KMS-11 (cell line): ENCODE measurements at regions not wholly inside any gene's neighbourhood (a gene's known extent, or its start where the extent isn't known, plus 50 kb on each side); places are given as distances from the start of the nearest gene placed in this dataset.

Experiments used
- H2AFZ ChIP-seq: fragments of 200-600 bp; sonication (generic); 2 replicates; pipeline ENCODE4 v1.6.1; 2016; ENCODE audit warnings: antibody characterized with exemption, mixed run types, low read depth
- H3K27ac ChIP-seq: fragments of 200-600 bp; sonication (generic); 2 replicates; pipeline ENCODE4 v1.6.1; 2016; ENCODE audit warnings: mild to moderate bottlenecking, mixed run types
- H3K27me3 ChIP-seq: fragments of 200-600 bp; sonication (generic); 2 replicates; pipeline ENCODE4 v1.6.1; 2017; ENCODE audit warnings: mild to moderate bottlenecking, low read depth, mixed run types, moderate library complexity; ENCODE audit not compliant: insufficient read depth
- H3K36me3 ChIP-seq: fragments of 200-600 bp; sonication (generic); 2 replicates; pipeline ENCODE4 v1.6.1; 2017; ENCODE audit warnings: mild to moderate bottlenecking, mixed run types; ENCODE audit not compliant: insufficient read depth
- H3K4me1 ChIP-seq: fragments of 200-600 bp; sonication (generic); 2 replicates; pipeline ENCODE4 v1.6.1; 2016; ENCODE audit warnings: mild to moderate bottlenecking, low read depth, mixed run types; ENCODE audit not compliant: poor library complexity, severe bottlenecking
- H3K4me2 ChIP-seq: fragments of 200-600 bp; sonication (generic); 2 replicates; pipeline ENCODE4 v1.7.0; 2016; ENCODE audit warnings: mild to moderate bottlenecking, mixed run types
- H3K4me3 ChIP-seq: fragments of 200-600 bp; sonication (generic); IDR thresholded peaks from 2 replicates; pipeline ENCODE4 v1.6.1; 2017; ENCODE audit warnings: low read depth, low read length, mixed read lengths; ENCODE audit not compliant: insufficient read depth
- H3K79me2 ChIP-seq: fragments of 200-600 bp; sonication (generic); 2 replicates; pipeline ENCODE4 v1.6.1; 2016; ENCODE audit warnings: low read depth, mixed run types; ENCODE audit not compliant: insufficient read depth
- H3K9ac ChIP-seq: fragments of 200-600 bp; sonication (generic); 2 replicates; pipeline ENCODE4 v1.6.1; 2016; ENCODE audit warnings: mild to moderate bottlenecking, mixed run types
- H4K20me1 ChIP-seq: fragments of 200-600 bp; sonication (generic); 2 replicates; pipeline ENCODE4 v1.6.1; 2016; ENCODE audit warnings: mild to moderate bottlenecking, mixed run types; ENCODE audit not compliant: insufficient read depth
- CTCF ChIP-seq: fragments of 200-600 bp; sonication (generic); conservative IDR thresholded peaks from 2 replicates; pipeline ENCODE4 v1.6.1; 2017; ENCODE audit warnings: low read depth, mild to moderate bottlenecking, antibody characterized with exemption, low read length, moderate library complexity, mixed read lengths

GRCh38 chr13:77980592-77980991 lies 62.0 kb upstream of the EDNRB start:
- Histone ChIP-seq H2AFZ (no peak overlapping the region), H4K20me1 (no peaks in the 10 kb centered on the region), H3K9ac (no peak overlapping the region), H3K79me2 (no peaks in the 10 kb centered on the region), H3K27ac (no peak overlapping the region), H3K4me1 (no peaks in the 10 kb centered on the region), H3K4me3 (no peak overlapping the region), H3K4me2 (no peak overlapping the region), H3K27me3 (no peaks in the 10 kb centered on the region), H3K36me3 (no peaks in the 10 kb centered on the region)
- TF ChIP-seq CTCF, result no peak

GRCh38 chr13:77979721-77980385 lies 61.2 kb upstream of the EDNRB start:
- H3K36me3 ChIP-seq, result no peaks in the 10 kb centered on the region
- no peaks in the 10 kb centered on the region for H3K4me1 ChIP-seq
- no peak for TF ChIP-seq CTCF
- H3K79me2 ChIP-seq, result no peaks in the 10 kb centered on the region
- no peaks in the 10 kb centered on the region for H3K27me3 ChIP-seq
- H2AFZ ChIP-seq, result no peak overlapping the region
- H3K4me3 ChIP-seq, result no peak overlapping the region
- H4K20me1 ChIP-seq, result no peaks in the 10 kb centered on the region
- no peak overlapping the region for H3K27ac ChIP-seq
- H3K9ac ChIP-seq, result no peak overlapping the region
- H3K4me2 ChIP-seq, result no peak overlapping the region

GRCh38 chr13:77975358-77976042 lies 56.9 kb upstream of the EDNRB start:
- Histone ChIP-seq H3K27me3 (no peaks in the 10 kb centered on the region), H3K79me2 (no peaks in the 10 kb centered on the region), H4K20me1 (no peaks in the 10 kb centered on the region), H3K36me3 (no peaks in the 10 kb centered on the region), H2AFZ (no peak overlapping the region), H3K4me1 (no peaks in the 10 kb centered on the region), H3K9ac (no peak overlapping the region), H3K27ac (no peak overlapping the region), H3K4me2 (no peak overlapping the region), H3K4me3 (no peak overlapping the region)
- no peak for TF ChIP-seq CTCF

- Histone ChIP-seq H3K4me1 (no peaks in the 10 kb centered on the region), H2AFZ (no peak overlapping the region), H3K27ac (no peak overlapping the region)
These were observed 50.7 kb upstream of the EDNRB start for GRCh38 chr13:77969299-77969698.

More at GRCh38 chr13:77969299-77969698, 50.7 kb upstream of the EDNRB start:
- Histone ChIP-seq H3K79me2 (no peaks in the 10 kb centered on the region), H3K36me3 (no peaks in the 10 kb centered on the region), H3K4me3 (no peak overlapping the region), H3K9ac (no peak overlapping the region), H3K4me2 (no peak overlapping the region), H3K27me3 (no peaks in the 10 kb centered on the region), H4K20me1 (no peaks in the 10 kb centered on the region)
- no peak for TF ChIP-seq CTCF
